Stimulated activated CD4-positive, alpha-beta T cell treated with anti-CD3 and anti-CD28 coated beads, Interleukin-4, amount 100 ng/mL, for 4 hours (primary cell): ENCODE measurements at regions not wholly inside any gene's neighbourhood (a gene's known extent, or its start where the extent isn't known, plus 50 kb on each side); places are given as distances from the start of the nearest gene placed in this dataset.
"Not testable (repeated sequence)": the region's sequence is repeated elsewhere in the genome, so short reads cannot be mapped to it uniquely, and the experiment has no call there.

Experiments
- DNase-seq, 2 experiments: peaks; one replicate each; pipeline ENCODE4 v3.0.0-alpha.2; 2020

DNA sequence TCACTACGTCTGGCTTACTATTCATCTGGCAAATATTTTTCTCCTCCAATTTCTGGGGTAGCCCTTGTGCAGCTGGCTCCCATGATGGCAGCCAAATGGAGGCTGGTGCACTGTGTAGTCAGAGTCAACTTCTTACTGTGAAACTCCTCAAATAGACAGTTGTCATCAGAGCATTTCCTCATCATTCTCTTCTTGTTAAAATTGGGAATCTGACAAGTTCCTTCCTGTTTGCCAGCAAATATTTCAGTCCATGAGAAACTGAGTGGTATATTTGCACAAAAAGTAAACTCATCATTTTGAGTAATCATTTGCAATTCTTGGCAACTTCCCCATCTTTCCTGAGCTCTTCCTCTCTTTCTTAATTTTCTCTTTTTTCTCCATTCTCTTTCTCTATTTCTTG lies 394.9 kb upstream of the RGS17 start:
- no peak for DNase-seq

DNA sequence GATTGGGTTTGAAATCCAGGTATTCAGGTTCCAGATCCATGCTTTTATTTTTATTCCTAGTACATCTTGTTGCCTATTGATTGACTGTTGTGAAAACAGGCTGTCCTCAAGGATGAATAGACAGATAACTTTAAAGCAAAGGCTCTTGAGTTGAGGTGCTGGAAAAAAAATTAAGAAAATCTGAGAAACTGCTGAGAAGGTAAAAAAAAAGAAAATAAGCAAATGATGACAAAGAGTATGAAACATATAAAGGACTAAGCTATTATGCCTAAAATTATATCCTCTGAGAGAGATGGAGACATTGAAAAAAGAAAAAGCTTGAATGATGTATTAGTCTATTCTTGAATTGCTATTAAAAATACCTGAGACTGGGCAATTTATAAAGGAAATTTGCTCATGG lies 392.3 kb upstream of the RGS17 start:
- DNase-seq: no peak

DNA sequence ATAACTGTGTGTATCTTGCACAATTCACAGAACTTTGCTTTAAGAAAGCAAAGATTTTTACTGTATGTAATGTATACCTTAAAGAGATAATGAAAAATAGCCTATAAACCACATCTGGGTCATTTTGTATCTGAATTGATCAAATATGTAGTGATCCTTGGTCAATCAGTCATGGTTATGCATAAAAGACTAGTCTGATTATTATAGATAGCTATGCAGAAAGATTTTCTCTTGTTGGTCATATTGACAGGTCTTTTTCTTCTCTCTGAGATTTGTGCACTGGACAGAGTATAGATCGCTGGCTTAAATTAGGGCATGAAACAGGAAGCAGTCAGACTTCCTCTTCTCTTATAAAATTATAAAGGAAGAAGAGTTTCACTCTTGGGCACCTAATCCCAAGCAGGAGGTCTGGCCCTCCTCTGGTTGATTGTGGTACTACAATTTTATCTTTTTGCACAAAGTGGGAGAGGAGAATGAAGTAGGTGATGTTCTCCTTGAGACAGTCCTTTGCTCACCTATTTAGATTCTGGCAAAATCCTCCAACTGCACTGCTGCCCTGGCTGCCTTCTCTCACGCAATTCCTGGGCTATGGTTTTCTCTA lies 380.9 kb upstream of the RGS17 start:
- no peak for DNase-seq

DNA sequence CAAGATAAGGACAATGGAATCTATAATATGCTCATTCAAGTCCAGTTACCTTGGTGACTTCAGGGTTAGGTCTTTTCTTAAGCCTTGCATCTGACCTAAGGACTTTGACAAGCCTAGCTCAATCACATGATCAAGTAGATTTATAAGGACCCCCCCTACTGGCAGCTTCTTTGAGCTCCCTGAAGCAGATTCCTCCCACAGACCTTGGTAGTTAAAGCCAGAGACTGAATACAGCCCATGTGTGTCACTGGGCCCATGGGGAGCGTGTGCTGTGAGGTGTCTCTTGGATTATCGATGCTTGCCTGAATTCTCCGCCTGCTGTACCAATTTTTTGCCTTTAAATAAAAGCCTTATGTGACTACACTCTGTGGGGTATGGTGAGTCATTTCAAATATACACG lies 372.7 kb upstream of the RGS17 start:
- DNase-seq: no peak

DNA sequence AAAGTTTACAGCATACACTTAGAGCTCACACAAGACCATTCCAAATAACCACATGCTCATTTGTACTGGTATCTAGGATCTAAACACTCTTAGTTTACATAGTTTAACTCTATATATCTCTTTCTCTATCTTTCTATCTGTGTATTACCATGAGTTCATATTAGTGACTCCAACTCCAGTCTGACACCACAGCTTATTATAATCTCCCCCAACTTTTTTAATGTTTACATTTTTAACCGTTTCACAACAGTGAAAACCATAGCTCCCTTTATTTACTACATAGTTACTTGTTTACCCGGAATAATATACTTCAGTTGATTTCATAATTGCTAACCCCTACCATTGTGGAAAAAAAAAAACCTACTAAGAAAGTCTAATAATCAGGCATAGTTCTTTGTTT lies 362.4 kb upstream of the RGS17 start:
- no peak for DNase-seq

DNA sequence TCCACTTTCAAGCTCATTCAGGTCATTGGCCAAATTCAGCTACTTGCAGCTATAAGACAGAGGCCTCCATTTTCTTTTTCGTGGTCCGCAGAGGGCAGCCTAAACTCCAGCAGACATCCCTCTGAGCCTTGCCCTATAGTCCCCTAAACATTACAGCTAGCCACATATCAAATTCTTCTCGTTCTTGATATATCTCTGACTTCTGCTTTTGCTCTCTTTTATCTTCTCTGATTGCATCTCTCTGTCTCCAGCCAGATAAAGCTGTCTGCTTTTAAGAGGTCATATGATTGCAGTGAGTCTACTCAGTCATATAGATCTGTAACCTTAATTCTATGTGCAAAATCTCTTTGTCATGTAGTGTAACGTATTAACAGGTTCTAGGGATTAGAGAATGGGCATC lies 358.4 kb upstream of the RGS17 start:
- no peak for DNase-seq

DNA sequence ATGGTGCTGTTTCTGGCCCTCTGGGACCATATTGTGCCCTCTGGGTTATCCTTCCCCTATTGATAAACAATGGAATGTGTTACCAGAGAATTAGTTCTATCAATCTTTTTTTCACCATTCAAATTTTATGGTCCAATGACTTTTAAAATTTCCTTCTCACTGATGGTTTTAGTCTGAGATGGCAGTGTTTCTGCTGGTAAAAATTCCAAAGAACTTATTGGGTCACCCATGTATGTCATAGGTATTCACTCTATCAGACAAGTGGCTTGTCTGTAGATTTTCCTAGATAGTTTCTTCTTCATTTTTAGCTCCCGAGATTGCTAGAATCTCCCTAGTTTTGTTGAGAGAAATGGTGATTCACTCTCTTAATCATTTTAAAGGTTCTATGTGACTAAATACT lies 357.2 kb upstream of the RGS17 start:
- DNase-seq: no peak

DNA sequence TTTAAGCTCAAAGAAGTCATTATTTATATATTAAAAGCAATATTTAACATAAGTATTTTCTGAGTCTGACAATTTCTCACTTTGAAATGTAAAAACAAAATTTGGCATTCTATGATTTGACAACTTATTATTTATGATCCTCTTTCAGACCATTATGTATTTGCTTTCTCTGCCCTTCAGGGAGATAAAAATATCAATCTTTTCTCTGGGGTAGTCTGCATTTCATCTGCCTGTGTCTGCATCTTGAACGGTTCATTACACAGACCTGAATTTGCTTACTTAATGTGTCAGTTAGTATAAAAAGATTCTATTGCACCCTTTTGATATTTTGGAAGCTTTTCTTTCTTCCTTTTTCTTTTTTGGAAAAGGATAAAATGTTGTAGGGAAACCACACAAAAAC lies 354.0 kb upstream of the RGS17 start:
- no peak for DNase-seq

DNA sequence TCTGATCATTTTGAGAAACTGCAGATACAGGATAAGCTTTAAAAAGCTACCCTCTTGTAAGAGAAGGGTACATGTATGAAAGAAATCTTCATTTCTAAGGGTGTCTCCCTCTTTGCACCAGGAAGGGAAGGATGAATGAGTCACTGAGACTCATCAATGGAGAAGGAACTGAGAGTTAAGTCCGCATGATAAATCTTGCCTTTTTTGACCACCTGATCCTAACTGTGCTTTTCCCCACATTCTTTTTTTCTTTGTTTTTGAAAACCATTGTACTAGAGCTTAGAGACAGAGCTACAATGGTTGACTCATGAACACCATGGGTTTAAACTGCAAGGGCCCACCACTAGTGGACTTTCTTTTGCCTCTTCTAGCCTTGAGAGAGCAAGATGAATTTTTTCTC lies 353.0 kb upstream of the RGS17 start:
- no peak for DNase-seq

DNA sequence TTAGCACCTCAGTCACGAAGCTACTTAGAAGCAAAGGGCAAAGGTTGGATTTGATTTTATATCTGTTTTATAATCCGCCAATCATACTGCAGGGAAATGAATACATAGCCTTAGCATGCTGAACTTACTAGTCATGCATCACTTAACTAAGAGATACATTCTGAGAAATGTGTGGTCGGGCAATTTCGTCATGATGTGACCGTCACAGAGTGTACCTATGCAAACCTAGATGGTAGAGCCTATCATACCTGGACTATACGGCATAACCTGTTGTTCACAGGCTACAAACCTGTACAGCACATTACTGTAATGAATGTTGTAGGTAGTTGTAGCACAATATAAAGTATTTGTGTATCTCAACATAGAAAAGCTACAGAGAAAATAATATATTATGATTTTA lies 345.2 kb upstream of the RGS17 start:
- no peak for DNase-seq

DNA sequence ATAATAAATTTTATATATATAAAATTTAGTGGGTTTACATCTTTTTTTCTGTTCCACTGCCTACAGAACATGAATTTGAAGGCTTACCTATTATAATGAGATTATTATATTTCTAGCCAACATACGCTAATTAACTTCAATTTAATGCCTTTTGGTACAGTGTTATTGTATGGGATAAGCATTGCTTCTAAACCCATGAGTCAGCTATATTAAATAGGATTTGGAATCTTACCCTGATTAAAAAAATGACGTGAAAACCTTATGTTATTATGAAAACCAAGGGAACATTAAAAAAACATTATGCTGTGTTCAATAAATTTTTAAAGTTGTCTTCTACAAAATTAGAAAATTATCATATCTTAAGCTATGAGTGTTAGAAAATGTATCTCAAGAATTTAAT lies 334.0 kb upstream of the RGS17 start:
- DNase-seq: no peak

DNA sequence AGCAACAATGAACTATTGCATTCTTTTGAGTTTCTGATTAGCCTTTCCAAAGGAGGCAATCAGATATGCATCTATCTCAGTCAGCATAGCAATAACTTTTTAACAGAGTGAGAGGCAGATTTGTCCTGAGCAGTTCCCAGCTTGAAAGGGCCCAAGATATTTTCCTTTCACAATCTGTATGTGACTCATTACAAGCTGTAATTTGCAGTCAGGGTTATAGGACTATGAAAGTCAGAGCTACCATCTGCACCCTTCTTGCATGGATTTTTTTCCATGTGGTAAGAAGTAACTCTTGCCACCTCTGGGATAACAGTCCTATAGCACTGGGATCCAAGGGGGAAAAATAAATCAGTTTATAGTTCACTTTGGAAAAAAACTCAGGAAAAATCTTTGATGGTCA lies 318.2 kb upstream of the RGS17 start:
- DNase-seq: no peak

DNA sequence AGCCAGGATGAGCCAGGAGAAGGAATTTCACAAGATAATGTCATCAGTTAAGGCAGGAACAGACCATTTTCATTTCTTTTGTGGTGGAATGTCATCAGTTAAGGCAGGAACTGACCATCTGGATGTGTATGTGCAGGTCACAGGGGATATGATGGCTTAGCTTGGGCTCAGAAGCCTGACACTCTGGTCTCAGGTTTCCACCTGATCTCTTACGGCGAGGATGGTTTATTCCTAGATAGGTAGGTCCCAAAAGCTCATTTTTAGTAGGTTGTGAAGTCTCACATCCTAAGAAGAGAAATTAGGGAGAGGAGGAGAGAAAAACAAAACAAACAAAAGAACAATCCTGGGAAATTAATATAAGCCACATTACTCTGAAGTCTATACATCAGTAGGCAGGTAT lies 311.7 kb upstream of the RGS17 start:
- DNase-seq: not testable (repeated sequence)

DNA sequence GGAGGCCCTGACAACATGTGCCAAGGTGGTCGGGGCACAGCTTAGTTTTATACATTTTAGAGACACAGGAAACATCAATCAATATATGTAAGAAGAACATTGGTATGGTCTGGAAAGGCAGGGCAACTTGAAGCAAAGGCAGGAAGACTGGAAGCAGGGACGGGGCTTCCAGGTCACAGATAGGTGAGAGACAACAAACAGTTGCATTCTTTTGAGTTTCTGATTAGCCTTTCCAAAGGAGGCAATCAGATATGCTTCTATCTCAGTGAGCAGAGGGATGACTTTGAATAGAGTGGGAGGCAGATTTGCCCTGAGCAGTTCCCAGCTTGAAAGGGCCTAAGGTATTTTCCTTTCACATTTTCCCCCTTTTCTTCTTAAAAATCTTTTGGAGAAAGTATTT lies 311.0 kb upstream of the RGS17 start:
- DNase-seq: no peak

DNA sequence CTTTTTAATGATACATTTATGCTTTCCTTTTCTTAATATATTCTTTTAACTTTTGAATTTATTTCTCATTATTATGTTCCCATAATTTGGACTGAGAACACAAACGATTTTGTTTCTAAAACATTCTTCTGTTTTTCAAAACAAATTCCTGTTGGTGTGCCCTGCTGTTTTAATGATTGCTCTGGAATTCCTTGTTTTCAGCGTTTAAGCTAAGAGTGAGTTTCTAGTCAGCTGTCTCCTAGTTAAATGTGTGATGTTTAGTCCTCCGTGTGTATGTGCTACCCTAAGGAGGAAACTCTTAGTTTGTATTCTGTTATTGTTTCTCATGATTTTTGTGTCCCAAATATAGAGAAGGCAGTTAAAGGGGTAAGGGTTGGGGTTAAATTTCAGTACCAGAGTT lies 306.1 kb upstream of the RGS17 start:
- no peak for DNase-seq

DNA sequence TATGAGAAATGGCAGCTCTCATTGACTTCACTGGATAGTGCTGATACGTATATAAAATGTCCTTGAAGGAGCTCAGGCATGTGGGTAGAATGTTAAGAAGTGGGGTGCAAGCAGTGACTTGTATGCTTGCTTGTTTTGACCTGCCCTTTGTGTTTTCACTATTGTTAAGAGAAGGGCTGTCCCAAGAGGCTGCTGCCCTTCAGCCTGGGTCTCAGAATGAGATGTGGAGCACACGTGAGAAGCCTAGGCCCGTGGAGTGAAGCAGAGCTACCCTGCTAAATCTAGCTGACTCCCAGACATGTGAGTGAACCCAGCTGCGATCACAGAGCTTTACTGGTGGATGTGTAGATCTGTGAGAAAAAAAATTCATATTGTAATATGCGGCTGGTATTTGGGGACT lies 305.3 kb upstream of the RGS17 start:
- DNase-seq: no peak

DNA sequence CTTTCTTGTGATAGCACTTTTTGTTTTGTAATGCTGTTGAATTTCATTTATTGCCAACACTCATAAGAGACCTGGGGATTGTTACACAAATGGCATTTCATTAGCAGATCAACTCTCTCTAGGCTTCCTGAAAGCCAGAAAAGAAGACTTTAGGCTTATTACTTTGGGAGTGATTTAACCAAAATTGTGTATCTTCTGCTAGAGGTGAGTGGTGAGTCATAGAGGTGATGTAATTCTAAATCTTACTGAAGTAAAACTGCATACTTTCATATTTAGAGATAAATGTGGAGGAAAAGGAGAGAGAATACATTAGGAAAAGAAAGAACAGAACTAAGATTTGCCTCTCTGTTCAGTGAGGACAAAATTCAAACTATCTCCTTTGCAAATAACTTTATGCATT lies 304.7 kb upstream of the RGS17 start:
- no peak for DNase-seq

DNA sequence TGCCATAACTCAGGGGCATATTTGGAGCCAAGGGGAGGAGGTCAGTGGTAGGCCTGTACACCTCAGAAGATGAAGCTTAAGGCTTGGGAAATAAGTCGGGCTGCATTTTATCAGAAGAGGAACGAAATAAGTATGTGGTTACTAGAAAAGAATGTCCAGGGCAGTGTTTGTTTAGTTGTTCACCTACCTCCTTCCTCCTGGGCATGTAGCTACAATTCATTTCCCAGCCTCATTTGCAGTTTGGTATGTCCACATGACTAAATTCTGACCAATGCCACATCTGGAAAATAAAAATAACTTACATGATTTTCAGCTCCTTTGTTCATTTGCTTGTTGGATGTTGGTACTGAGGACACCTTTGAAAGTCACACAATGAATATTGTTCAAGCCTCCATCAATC lies 294.5 kb upstream of the RGS17 start:
- DNase-seq: no peak

DNA sequence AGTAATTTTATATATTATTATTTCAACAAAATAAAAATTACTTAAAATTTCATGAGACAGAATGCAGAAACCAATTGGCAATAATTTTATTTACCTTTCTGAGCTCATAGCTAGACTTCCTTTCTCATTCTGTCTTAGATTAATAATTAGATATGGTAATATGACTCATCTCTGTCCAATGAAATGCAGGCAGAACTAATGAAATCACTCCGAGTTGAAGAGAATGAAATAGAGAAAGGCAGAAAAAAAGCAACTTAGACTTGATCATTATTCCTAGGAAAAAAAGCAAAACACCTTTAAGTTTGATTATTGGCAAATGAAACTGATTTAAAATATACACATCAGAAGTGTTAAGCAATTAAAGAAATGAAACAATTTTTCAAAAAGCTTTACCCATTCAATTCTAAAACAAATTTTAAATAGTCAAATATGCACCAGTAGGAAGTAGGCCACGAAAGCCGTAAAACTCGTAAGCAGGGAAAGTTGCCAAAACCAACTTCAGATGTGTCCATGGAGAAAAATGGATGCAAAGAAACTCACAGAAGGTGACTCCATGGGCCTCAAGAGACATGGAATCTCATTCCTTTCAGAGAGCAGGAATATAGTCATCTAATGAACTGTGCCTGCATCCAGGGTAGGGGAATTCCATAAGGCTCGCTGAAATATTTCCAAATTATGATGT lies 293.8 kb upstream of the RGS17 start:
- no peak for DNase-seq

DNA sequence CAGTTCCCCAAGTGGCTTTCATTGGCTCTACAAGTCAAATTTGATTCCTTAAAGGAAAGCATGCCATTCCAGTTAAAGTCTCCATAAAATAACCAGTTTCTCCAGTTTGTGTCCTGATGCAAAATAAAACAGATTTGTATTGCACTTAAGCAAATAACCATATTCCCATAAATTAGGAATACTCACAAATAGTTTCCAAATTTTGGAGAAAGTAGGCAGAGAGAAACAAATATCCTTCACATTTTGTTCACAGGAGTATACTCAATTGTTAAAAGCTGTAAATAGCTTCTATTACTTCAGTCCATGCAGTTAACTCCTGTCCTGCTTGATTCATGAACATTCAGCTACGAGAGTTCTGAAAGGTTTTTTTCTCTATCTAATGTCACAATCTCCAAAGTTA lies 281.4 kb upstream of the RGS17 start:
- DNase-seq: no peak

DNA sequence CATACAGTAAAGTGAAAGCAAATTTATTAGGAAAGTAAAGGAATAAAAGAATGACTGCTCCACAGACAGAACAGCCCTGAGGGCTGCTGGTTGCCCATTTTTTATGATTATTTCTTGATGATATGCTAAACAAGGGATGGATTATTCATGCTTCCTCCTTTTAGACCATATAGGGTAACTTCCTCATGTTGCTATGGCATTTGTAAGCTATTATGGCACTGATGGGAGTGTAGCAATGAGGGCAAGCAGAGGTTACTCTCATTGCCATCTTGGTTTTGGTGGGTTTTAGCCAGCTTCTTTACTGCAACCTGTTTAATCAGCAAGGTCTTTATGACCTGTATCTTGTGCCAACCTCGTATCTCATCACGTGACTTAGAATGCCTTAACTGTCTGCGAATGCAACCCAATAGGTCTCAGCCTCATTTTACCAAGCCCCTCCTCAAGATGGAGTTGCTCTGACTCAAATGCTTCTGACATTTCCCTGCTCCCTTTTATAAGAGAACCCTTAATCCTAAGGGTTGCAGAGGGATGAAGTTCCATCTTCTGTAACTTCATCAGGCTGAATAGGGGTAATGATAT lies 280.1 kb upstream of the RGS17 start:
- no peak for DNase-seq

DNA sequence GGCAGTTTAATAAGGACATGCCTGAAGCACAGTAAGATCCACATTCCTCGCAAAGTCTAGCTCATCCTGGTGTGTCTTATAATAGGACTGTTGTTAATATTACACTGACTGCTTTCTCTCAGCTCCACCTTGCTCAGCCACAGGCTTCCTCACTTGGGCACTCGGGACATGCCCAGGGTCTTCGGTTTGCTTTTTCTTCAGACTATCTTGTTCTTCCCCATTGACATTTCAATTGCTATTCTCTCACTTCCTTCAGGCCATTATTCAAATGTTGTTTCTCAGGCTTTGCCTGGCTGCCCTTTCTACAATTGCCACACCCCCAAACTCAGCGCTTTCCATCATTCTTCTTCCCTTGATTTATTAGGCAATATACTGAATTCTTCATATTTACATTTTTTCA lies 274.8 kb upstream of the RGS17 start:
- DNase-seq: no peak

DNA sequence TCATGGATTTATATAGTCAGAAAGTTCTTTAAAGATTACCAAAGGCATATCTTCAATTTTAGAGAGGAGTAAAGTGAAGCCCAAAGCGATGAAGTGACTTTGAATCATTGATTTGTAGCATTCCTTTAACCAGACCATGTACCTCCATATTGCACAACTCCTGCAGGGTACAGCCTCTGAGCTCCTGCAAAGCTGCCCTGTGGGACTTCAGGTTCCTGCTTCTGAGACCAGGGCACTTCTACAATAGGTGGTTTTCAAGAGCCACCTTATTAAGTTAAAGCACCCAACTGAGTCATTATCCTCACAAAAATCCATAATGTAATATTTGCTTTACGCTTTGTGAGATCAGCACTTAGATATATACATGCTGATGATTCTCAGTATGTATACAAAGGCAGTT lies 270.7 kb upstream of the RGS17 start:
- DNase-seq: no peak

DNA sequence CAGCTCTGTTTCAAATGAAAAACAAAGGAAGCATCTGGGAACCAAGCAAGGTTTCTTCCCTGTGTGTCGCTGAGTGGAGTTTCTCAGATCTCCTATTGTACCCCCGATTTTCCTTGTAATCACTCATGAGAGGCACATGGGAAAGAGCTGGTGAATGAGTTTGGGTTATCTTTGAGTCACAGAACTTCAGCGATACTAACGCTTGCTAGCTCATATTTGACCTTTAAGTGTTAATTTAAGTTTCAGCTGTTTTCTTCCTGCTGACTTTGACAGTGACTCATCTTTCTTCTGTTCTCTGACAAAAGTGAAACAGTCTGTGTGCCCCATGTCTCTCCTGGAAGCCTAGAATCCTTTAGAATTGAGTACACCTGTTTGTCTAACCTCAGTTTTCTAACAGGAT lies 261.1 kb upstream of the RGS17 start:
- no peak for DNase-seq

DNA sequence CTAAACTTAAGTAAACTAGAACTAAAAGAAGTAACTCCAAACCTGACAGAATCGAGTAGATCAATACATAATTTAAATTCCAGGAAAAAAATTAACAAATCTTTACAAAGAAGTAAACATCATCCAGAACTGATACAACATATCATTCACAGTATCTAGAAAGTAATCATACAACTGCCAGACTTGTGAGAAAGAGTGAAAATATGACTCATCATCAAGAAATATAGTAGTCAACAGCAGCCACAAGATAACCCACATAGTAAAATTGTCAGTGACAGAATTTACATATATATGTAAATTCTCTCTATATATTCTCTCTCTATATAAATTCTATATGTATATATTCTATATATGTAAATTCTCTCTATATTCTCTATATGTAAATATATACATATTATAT lies 242.8 kb upstream of the RGS17 start:
- no peak for DNase-seq
